H4 (cell line): ENCODE measurements at regions not wholly inside any gene's neighbourhood (a gene's known extent, or its start where the extent isn't known, plus 50 kb on each side); places are given as distances from the start of the nearest gene placed in this dataset.

Experiments
- DNase-seq: peaks from one replicate; pipeline ENCODE4 v3.0.0-alpha.2; 2015; ENCODE audit warnings: low spot score

DNA sequence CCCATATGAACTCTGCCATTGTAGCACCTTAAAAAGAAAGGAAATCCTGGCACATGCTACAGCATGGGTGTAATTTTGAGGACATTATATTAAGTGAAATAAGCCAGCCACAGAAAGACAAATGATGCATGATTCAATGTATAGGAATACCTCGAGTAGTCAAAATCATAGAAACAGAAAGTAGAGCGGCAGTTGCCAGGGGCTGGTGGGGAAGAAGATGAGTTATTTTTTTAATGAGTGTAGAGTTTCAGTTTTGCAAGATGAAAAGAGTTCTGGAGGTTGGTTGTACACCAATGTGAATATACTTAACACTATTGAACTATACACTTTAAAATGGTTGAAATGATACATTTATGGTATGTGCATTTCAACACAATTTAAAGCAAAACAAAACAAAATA, 133.0 kb downstream of the ZDHHC21 start:
- DNase-seq: no peak

GRCh38 chr9:14554886-14555285, 138.3 kb downstream of the ZDHHC21 start:
- DNase-seq: no peak

- no peak for DNase-seq
These were observed 145.8 kb downstream of the ZDHHC21 start for GRCh38 chr9:14547245-14548060.

DNA sequence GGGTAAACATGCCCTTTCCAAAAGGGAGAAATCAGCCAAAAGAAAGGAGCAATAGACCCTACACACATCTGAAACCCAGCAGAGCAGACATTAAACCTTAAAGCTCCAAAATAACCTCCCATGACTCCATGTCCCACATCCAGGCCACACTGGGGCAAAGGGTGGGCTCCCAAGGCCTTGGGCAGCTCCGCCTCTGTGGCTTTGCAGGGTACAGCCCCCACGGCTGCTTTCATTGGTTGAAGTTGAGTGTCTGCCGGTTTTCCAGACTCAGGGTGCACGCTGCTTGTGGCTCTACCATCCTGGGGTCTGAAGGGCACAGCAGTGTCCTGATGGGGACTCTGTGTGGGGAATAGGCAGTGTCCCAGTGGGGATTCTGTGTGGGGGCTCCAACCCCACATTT, 146.5 kb downstream of the ZDHHC21 start:
- DNase-seq: no peak

- no peak for DNase-seq
These were observed 151.2 kb downstream of the ZDHHC21 start for GRCh38 chr9:14542071-14542470.

GRCh38 chr9:14538526-14538925, 154.7 kb downstream of the ZDHHC21 start:
- no peak for DNase-seq

- DNase-seq: no peak
These were observed 157.9 kb downstream of the ZDHHC21 start for GRCh38 chr9:14535161-14535955.

GRCh38 chr9:14533867-14534640, 159.2 kb downstream of the ZDHHC21 start:
- DNase-seq: no peak

DNA sequence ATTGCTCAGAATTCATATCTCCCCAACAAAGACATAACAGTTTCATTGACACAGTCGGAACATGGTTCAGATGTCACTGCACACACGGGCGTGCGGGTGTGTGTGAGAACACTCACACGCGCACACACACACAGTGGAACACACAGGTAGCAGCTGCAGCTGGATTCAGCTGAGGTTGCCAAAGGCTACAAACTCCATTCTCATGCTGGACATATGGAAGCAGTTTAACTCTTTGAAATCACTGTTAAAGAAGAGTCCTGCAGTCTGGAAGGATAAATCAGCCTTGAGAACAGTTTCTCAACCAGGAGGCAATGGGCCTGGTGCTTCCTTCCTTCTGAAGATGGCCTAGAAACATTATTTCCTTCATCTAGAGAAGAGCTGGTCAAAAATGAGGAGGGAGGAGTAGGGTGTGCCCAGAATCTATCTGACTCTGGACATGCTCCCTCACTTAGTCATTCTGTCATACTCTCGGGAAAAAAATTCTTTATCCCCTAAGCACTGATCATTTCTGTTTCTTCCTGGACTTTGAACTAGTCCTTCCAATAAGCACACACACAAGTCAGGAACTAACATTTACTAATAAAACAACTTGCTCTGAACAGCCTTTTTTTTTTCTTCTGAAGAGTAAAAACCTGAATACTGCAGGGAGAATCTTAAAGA, 160.6 kb downstream of the ZDHHC21 start:
- DNase-seq: no peak

DNA sequence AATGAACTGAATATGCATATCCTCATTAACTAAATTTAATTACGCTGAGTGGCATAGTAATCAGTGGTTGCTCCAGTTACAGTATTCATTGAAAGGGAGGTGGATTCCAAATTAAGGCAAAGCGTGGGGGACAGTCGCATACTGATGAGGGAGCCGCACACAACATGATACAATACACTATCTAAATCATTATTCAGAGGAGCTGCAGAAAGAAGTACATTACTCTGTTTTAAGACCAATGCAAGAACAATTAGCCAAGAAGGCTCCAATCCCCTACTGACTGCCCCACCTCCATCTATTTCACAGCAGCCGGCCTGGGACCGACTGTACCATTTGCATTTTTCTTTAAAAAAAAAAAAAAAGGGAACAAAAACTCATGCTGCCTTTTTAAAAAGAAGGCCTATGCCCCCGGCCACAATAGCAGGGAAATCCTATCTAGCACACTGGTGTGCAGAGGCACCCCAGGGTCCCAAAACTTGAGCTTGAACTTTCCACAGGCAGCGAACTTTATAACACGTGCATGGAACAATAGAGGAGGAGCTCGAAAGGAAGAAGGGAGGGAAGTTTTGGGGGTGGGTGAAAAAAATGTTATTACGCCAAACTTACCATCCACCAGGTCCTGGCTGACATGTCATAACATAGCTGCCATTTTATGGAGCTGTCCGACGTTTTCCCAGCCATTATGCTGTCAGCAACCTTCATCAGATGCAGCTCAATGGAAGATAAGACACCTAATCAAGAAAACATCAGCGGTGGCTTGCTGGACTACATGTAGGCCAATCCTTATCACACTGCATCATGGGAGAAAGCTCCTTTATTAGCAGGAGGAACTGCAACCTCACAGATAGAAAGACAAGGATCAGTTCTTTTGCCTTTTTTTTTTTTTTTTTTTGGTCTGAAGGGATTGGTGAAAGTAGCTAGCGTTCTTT, 161.6 kb downstream of the ZDHHC21 start:
- DNase-seq: no peak

DNA sequence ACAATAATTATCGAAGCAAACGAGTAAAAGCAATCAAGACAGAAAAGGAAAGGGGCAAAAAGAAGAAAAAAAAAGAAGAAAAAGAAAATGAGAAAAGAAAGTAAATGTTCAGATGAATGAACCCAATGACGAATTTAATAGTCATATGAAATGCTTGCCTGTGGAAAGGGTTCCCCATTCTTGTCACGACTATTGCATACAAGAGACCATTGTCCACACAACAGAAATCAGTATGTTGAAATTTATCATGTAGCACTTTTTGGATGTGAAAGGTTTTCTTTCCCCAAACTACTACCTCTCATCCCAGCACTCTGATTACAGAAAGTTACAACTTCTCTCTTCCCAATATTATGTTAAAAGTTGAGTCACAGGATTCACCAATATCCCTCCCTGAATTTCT, 162.4 kb downstream of the ZDHHC21 start:
- no peak for DNase-seq

- DNase-seq: no peak
These were observed 162.9 kb downstream of the ZDHHC21 start for GRCh38 chr9:14530366-14530765.

DNA sequence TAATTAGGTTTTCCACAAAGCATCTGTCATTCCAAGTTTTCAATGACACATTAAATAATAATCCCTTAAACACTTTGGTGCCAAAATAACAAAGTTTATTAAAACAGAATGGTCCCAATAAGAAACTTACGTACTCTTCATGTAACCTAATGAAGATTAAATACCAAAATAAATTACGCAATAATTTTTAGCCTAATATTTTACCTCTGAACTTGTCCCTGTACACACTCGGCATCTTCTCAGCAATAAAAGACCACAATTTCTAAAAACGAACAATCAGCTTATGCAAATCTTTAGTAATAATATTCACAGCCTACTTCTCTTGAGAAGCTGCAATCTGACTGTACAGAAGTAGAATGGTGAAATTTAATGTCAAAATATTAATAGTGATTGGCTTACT, 163.6 kb downstream of the ZDHHC21 start:
- no peak for DNase-seq

DNA sequence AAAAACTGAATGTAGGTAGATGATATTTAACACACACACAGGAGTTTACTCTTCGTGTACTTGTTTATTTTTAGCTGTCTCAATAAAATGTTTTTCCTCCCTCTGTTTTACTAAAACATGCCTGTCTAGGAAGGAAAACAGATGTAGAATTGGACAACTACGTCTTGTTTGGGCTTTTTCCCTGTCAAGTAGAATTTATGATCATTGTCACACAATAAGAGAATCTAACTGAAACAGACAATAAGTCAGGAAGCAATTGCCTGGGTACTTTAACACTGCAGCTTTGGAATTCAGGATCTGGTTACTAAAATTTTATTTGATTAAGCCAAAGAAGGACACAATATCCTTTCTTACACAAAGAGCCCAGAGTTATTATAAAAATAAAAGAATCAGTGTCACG, 164.2 kb downstream of the ZDHHC21 start:
- DNase-seq: no peak

- no peak for DNase-seq
These were observed 166.7 kb downstream of the ZDHHC21 start for GRCh38 chr9:14526504-14526903.

DNA sequence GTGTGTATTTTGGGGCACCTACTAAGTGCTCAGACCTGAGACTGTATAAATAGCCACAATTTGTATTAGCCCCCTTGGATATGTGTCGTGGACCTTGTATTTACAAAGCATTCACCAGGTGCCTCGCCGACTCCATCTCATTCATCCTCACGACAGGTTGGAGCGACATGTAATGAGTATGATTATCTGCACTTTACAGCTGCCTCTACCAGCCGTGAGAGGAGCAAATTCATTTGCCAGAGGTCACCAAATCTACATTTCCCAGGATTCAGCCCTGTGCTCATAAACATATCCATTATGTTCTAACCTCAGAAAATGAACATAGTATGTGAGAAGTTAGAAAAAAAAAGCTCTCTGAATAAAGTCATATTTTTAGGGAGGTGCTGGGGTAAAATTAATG, 167.4 kb downstream of the ZDHHC21 start:
- DNase-seq: no peak

- DNase-seq: no peak
These were observed 168.2 kb downstream of the ZDHHC21 start for GRCh38 chr9:14524873-14525515.

GRCh38 chr9:14523545-14523944, 169.7 kb downstream of the ZDHHC21 start:
- DNase-seq: no peak

DNA sequence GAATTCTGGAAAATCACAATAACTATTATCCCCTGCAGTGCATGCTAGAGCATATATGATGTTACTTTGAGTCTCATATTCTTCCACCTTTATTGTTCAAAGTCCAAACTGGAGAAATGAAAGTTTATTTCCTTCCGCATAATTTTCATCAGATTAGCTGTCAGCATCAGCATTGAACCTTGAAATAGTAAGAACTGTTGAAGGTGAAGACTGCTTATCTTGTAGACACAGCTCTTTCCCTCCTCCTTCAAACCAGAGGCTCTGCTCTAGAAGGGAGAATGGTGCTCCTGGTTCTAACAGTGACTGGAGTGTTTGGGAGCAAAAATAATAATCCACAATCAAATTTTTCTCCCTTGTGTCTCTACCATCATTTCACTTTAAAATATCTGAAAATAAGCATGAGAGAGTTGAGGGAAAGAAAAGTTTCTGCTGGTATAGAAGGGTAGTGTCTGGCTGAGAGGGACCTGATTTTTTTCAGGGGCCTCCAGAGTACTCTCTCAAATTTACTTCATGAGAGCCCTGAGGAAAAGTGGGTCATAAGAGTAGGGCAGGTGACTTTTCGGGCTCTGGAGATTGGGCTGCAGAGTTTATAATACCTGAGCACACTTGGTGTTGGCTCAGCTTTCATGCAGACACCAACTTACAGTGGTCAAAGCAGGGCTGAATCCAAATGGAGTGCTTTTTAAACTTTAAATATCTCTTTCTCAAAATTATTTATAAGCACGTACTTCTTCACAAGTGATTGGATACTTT, 170.4 kb downstream of the ZDHHC21 start:
- DNase-seq: no peak

DNA sequence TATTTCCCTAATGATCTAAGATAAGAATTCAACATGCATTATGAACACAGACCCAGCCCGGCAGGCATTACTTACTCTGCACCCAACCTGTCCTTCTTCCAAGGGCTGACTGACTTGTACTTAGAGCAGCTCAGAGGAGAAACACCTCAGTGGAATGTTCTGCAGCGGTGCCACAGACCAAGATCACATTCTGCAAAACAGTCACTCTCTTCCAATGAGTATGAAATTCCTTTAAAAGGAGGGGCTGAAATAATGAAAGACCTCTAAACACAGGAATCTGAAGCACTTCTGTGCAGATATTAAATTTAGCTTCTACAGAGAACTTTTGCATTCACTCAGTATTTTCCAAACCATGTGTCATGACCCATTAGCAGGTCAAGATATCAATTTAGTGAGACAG, 172.9 kb downstream of the ZDHHC21 start:
- no peak for DNase-seq
